NCI-H2107 (cell line): ENCODE measurements at regions not wholly inside any gene's neighbourhood (a gene's known extent, or its start where the extent isn't known, plus 50 kb on each side); places are given as distances from the start of the nearest gene placed in this dataset.

ENCODE experiments used
- DNase-seq: peaks from one replicate; lab custom pipeline; 2025; lab: John Stamatoyannopoulos, UW

GRCh38 chr2:146305164-146305563 lies 1539.7 kb upstream of the ACVR2A start:
- DNase-seq = no peak

- no peak for DNase-seq
These were observed 1543.5 kb upstream of the ACVR2A start for GRCh38 chr2:146301287-146301686.

GRCh38 chr2:146295080-146295670 lies 1549.7 kb upstream of the ACVR2A start:
- DNase-seq = no peak

GRCh38 chr2:146287281-146287680 lies 1557.5 kb upstream of the ACVR2A start:
- no peak for DNase-seq

GRCh38 chr2:146278881-146279280 lies 1565.9 kb upstream of the ACVR2A start:
- DNase-seq = no peak

- DNase-seq = no peak
These were observed 1573.5 kb upstream of the ACVR2A start for GRCh38 chr2:146271131-146271831.

- DNase-seq = no peak
These were observed 1574.2 kb upstream of the ACVR2A start for GRCh38 chr2:146270618-146271017.

GRCh38 chr2:146267093-146267492 lies 1577.7 kb upstream of the ACVR2A start:
- DNase-seq = no peak

GRCh38 chr2:146265656-146266055 lies 1579.2 kb upstream of the ACVR2A start:
- no peak for DNase-seq

GRCh38 chr2:146262606-146263005 lies 1582.2 kb upstream of the ACVR2A start:
- no peak for DNase-seq

GRCh38 chr2:146260551-146260950 lies 1584.3 kb upstream of the ACVR2A start:
- DNase-seq = no peak

- DNase-seq = no peak
These were observed 1585.0 kb upstream of the ACVR2A start for GRCh38 chr2:146259816-146260215.

- no peak for DNase-seq
These were observed 1586.8 kb upstream of the ACVR2A start for GRCh38 chr2:146258071-146258470.

- DNase-seq = no peak
These were observed 1592.7 kb upstream of the ACVR2A start for GRCh38 chr2:146252119-146252518.

- DNase-seq = no peak
These were observed 1593.5 kb upstream of the ACVR2A start for GRCh38 chr2:146251328-146251727.

- no peak for DNase-seq
These were observed 1597.9 kb upstream of the ACVR2A start for GRCh38 chr2:146246736-146247523.

- no peak for DNase-seq
These were observed 1598.7 kb upstream of the ACVR2A start for GRCh38 chr2:146246002-146246735.

GRCh38 chr2:146244830-146245229 lies 1600.0 kb upstream of the ACVR2A start:
- no peak for DNase-seq

- DNase-seq = no peak
These were observed 1600.7 kb upstream of the ACVR2A start for GRCh38 chr2:146244131-146244530.

- no peak for DNase-seq
These were observed 1603.8 kb upstream of the ACVR2A start for GRCh38 chr2:146241023-146241422.

- DNase-seq = no peak
These were observed 1604.4 kb upstream of the ACVR2A start for GRCh38 chr2:146240391-146240790.

GRCh38 chr2:146239392-146240135 lies 1605.3 kb upstream of the ACVR2A start:
- no peak for DNase-seq
